ENCODE measurements at regions not wholly inside any gene's neighbourhood (a gene's known extent, or its start where the extent isn't known, plus 50 kb on each side); places are given as distances from the start of the nearest gene placed in this dataset.

DNA sequence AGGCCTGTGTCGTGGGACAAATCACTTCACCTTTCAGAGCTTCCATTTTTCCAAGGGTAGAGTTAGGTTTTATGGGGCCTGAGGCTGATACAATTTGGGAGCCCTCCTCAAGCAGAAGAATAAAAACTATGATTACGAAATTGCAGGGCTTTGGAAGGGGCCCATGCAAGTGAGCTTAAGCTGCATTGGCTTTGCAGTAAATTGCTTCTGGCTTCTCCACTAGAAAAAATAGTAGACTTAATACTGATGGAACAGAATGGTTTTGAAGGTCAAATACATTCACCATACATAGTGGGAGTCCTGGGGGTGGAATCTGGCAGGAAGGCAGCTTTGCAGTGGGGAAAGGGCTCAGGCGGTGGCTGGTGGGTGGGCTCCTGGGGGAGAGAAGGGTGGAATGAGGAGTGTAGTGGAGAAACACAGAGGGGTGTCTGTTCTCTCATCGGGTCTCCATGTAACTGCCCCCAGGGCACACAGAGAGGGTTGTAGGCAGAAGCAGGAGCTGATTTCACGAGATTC lies 55.9 kb upstream of the RNF24 start (continued):
- TF ChIP-seq, protein P1, sequence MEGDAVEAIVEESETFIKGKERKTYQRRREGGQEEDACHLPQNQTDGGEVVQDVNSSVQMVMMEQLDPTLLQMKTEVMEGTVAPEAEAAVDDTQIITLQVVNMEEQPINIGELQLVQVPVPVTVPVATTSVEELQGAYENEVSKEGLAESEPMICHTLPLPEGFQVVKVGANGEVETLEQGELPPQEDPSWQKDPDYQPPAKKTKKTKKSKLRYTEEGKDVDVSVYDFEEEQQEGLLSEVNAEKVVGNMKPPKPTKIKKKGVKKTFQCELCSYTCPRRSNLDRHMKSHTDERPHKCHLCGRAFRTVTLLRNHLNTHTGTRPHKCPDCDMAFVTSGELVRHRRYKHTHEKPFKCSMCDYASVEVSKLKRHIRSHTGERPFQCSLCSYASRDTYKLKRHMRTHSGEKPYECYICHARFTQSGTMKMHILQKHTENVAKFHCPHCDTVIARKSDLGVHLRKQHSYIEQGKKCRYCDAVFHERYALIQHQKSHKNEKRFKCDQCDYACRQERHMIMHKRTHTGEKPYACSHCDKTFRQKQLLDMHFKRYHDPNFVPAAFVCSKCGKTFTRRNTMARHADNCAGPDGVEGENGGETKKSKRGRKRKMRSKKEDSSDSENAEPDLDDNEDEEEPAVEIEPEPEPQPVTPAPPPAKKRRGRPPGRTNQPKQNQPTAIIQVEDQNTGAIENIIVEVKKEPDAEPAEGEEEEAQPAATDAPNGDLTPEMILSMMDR (tag by site-specific recombination; IDR thresholded peaks at IDR 0.05) = no peak
- TF ChIP-seq MEIS1 (CRISPR knock-in tag; IDR thresholded peaks at IDR 0.05; ENCODE audit: borderline replicate concordance) = no peak
- TF ChIP-seq, protein P2, sequence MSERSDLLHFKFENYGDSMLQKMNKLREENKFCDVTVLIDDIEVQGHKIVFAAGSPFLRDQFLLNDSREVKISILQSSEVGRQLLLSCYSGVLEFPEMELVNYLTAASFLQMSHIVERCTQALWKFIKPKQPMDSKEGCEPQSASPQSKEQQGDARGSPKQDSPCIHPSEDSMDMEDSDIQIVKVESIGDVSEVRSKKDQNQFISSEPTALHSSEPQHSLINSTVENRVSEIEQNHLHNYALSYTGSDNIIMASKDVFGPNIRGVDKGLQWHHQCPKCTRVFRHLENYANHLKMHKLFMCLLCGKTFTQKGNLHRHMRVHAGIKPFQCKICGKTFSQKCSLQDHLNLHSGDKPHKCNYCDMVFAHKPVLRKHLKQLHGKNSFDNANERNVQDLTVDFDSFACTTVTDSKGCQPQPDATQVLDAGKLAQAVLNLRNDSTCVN (tag by site-specific recombination; optimal IDR thresholded peaks at IDR 0.05) = no peak
- TF ChIP-seq, protein P3, sequence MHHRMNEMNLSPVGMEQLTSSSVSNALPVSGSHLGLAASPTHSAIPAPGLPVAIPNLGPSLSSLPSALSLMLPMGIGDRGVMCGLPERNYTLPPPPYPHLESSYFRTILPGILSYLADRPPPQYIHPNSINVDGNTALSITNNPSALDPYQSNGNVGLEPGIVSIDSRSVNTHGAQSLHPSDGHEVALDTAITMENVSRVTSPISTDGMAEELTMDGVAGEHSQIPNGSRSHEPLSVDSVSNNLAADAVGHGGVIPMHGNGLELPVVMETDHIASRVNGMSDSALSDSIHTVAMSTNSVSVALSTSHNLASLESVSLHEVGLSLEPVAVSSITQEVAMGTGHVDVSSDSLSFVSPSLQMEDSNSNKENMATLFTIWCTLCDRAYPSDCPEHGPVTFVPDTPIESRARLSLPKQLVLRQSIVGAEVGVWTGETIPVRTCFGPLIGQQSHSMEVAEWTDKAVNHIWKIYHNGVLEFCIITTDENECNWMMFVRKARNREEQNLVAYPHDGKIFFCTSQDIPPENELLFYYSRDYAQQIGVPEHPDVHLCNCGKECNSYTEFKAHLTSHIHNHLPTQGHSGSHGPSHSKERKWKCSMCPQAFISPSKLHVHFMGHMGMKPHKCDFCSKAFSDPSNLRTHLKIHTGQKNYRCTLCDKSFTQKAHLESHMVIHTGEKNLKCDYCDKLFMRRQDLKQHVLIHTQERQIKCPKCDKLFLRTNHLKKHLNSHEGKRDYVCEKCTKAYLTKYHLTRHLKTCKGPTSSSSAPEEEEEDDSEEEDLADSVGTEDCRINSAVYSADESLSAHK (tag by site-specific recombination; IDR thresholded peaks at IDR 0.05) = no peak

DNA sequence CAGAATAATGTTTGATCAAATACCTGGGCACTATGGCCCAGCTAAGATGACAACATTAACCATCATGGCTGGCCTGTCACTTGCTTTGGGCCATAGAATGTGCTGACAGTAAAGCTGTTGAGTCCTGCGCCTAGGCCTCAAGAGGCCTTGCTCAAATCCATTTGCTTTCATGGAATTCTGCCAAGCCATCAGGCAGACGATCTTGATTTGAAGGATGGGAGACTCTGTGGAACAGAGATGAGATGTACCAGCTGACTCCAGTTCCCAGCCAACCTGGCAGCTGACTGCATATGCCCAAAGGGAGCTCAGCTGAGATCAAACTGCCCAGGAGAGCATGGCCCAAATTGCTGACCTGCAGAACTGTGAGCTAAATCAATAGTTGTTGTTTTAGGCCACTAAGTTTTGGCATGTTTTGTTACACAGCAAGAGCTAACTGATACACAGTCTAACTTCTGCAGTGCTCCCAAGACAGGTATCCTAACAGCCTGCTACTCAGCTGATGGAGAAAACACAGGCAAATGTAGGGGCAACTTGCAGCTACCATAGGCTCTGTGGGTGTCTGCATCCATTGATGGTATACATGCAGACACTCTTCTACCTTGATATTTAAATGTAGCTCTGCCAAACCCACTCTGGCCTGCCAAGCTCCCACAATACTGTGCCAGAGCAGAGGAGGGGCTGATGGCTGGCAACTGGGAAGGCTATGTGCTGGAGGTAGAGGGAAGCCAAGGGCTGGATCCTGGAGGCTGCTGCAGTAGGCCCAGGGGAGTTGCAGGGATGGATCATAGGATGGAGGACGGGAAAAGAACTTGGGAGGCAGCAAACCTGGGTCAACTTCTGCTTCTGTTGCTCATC lies 55.2 kb upstream of the RNF24 start:
- ChIA-PET POLR2A (interaction anchor here (0.6 kb wide), 1 partner anchor 15 kb away, joined by 4 read pairs; no protein-coding TSS in a partner anchor), CTCF (interaction anchor here (0.6 to 5.2 kb wide), 24 partner anchors 10 to 393 kb away, joined by 3 to 90 read pairs (median 6); partner anchors contain the start of genes PANK2 and RNF24)
- Histone ChIP-seq H3K36me3 (ENCODE audit: control insufficient read depth in 2 of 2, insufficient read depth in 1 of 2, low read length in 2 of 2) (no peaks in the 10 kb centered on the region), H3K9me3 (ENCODE audit: control insufficient read depth, insufficient read depth, low read depth, low read length) (no peaks in the 10 kb centered on the region), H3K4me1 (ENCODE audit: control insufficient read depth, insufficient read depth, low read length) (no peaks in the 10 kb centered on the region), H3K27ac (ENCODE audit: extremely low read depth, low read depth, low read length) (no peak overlapping the region), H3K4me3 (ENCODE audit: low read depth, low read length) (no peak overlapping the region)
- TF ChIP-seq RBAK (tag by site-specific recombination; IDR thresholded peaks at IDR 0.05) (peak; percentile 96), ZNF133 (tag by site-specific recombination; IDR thresholded peaks at IDR 0.05) (no peak)

DNA sequence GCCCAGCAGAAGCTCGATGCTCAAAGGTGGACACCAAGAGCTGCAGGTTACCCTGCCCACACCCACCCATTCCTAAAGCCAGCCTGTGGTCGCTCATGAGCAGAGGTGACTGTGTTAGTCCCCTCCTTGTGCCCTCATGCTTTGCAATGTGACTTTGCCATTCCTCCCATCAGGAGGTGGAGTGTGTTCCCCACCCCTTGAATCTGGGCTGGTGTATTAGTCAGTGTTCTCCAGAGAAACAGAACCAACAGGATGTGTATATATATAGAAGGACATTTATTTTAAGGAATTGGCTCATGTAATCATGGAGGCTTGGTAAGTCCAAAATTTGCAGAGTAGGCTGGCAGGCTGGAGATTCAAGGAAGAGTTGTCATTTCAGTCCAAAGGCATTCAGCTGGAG lies 54.4 kb upstream of the RNF24 start:
- Histone ChIP-seq H3K36me3 (ENCODE audit: control insufficient read depth in 2 of 2, insufficient read depth in 1 of 2, low read length in 2 of 2) (no peaks in the 10 kb centered on the region), H3K4me1 (ENCODE audit: control insufficient read depth, insufficient read depth, low read length) (peaks cover 3% of the 10 kb centered on the region), H3K27ac (ENCODE audit: extremely low read depth, low read depth, low read length) (no peak overlapping the region), H3K9me3 (ENCODE audit: control insufficient read depth, insufficient read depth, low read depth, low read length) (no peaks in the 10 kb centered on the region), H3K4me3 (ENCODE audit: low read depth, low read length) (no peak overlapping the region)
- POLR2A ChIA-PET = no interaction called here
- TF ChIP-seq, protein P4, sequence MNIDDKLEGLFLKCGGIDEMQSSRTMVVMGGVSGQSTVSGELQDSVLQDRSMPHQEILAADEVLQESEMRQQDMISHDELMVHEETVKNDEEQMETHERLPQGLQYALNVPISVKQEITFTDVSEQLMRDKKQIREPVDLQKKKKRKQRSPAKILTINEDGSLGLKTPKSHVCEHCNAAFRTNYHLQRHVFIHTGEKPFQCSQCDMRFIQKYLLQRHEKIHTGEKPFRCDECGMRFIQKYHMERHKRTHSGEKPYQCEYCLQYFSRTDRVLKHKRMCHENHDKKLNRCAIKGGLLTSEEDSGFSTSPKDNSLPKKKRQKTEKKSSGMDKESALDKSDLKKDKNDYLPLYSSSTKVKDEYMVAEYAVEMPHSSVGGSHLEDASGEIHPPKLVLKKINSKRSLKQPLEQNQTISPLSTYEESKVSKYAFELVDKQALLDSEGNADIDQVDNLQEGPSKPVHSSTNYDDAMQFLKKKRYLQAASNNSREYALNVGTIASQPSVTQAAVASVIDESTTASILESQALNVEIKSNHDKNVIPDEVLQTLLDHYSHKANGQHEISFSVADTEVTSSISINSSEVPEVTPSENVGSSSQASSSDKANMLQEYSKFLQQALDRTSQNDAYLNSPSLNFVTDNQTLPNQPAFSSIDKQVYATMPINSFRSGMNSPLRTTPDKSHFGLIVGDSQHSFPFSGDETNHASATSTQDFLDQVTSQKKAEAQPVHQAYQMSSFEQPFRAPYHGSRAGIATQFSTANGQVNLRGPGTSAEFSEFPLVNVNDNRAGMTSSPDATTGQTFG (tag by site-specific recombination; IDR thresholded peaks at IDR 0.05; ENCODE audit: borderline replicate concordance) = no peak
- no peak for TF ChIP-seq ZFP41 (tag by site-specific recombination; IDR thresholded peaks at IDR 0.05; ENCODE audit: borderline replicate concordance)
- no peak for TF ChIP-seq HOXC10 (CRISPR knock-in tag; IDR thresholded peaks at IDR 0.05)
- TF ChIP-seq, protein P5, sequence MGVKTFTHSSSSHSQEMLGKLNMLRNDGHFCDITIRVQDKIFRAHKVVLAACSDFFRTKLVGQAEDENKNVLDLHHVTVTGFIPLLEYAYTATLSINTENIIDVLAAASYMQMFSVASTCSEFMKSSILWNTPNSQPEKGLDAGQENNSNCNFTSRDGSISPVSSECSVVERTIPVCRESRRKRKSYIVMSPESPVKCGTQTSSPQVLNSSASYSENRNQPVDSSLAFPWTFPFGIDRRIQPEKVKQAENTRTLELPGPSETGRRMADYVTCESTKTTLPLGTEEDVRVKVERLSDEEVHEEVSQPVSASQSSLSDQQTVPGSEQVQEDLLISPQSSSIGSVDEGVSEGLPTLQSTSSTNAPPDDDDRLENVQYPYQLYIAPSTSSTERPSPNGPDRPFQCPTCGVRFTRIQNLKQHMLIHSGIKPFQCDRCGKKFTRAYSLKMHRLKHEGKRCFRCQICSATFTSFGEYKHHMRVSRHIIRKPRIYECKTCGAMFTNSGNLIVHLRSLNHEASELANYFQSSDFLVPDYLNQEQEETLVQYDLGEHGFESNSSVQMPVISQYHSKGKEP (tag by site-specific recombination; IDR thresholded peaks at IDR 0.05) = no peak
- TF ChIP-seq OSR2 (tag by site-specific recombination; IDR thresholded peaks at IDR 0.05) = no peak
- TF ChIP-seq ZNF423 (tag by site-specific recombination; IDR thresholded peaks at IDR 0.05) = no peak
- no peak for TF ChIP-seq ZNF146 (tag by site-specific recombination; IDR thresholded peaks at IDR 0.05)
- no peak for TF ChIP-seq ZBTB8A (tag by site-specific recombination; IDR thresholded peaks at IDR 0.05)
- TF ChIP-seq, protein P6, sequence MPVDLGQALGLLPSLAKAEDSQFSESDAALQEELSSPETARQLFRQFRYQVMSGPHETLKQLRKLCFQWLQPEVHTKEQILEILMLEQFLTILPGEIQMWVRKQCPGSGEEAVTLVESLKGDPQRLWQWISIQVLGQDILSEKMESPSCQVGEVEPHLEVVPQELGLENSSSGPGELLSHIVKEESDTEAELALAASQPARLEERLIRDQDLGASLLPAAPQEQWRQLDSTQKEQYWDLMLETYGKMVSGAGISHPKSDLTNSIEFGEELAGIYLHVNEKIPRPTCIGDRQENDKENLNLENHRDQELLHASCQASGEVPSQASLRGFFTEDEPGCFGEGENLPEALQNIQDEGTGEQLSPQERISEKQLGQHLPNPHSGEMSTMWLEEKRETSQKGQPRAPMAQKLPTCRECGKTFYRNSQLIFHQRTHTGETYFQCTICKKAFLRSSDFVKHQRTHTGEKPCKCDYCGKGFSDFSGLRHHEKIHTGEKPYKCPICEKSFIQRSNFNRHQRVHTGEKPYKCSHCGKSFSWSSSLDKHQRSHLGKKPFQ (tag by site-specific recombination; IDR thresholded peaks at IDR 0.05) = no peak
- no peak for TF ChIP-seq ZNF433 (tag by site-specific recombination; IDR thresholded peaks at IDR 0.05; ENCODE audit: low read depth)
- TF ChIP-seq ZNF202 (tag by site-specific recombination; IDR thresholded peaks at IDR 0.05; ENCODE audit: borderline replicate concordance) = no peak
- CTCF ChIA-PET = interaction anchor here (1.0 to 4.1 kb wide), 9 partner anchors 21 to 214 kb away, joined by 3 to 90 read pairs (median 12); partner anchors contain the start of gene RNF24

Data from HEK293 (cell line).